IPS-18c (cell line): ENCODE measurements at regions not wholly inside any gene's neighbourhood (a gene's known extent, or its start where the extent isn't known, plus 50 kb on each side); places are given as distances from the start of the nearest gene placed in this dataset.

Experiments used
- H3K4me3 ChIP-seq: 2 replicates; pipeline ENCODE4 v1.7.0; 2013; ENCODE audit warnings: low read depth, mild to moderate bottlenecking, low read length, moderate library complexity; ENCODE audit not compliant: insufficient read depth
- H3K9me3 ChIP-seq: one replicate; pipeline ENCODE4 v1.6.1; 2013; ENCODE audit warnings: mild to moderate bottlenecking, low read length, moderate library complexity; ENCODE audit not compliant: control insufficient read depth, insufficient read depth

GRCh38 chr16:55204069-55204468 lies 119.9 kb upstream of the IRX6 start:
- Histone ChIP-seq H3K4me3 (no peak overlapping the region), H3K9me3 (peaks cover 4% of the 10 kb centered on the region)

GRCh38 chr16:55204923-55205322 lies 119.1 kb upstream of the IRX6 start:
- Histone ChIP-seq H3K9me3 (peaks cover 2% of the 10 kb centered on the region), H3K4me3 (no peak overlapping the region)

DNA sequence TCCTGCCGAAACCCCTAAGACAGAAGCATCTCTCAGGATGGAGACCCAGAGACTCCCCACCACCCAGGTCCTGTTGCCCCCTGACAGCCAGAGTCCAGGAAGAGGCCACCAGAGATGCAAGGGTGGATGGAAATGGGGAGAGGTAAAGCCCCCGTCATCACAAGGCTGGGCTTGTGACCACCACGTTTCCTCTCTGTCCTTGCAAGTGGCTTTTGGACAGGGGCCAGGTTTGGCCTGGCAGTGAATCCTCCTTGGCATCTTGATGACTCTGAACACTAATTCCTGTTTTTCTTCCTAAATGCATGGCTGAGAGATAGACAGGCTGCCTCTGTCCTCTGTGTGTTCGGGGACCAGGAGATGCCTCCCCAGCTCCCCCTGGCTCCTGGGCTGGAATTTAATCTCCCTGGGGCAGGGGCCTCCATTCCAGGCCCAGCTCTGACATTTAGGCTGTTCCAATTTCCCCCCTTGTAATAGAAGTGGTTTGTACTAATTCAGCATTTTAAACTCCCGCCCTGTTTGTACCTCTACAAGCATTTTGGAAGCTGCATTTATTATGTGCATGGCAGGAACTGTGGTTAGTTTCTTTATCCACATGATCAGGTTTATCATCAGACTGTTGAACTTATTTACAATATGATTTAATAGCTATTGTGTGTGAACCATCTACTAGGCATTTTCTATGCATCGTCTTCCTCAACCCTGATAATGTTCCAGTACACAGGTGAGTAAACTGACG lies 116.1 kb upstream of the IRX6 start:
- H3K4me3 ChIP-seq = no peak overlapping the region
- peaks cover 2% of the 10 kb centered on the region for H3K9me3 ChIP-seq

DNA sequence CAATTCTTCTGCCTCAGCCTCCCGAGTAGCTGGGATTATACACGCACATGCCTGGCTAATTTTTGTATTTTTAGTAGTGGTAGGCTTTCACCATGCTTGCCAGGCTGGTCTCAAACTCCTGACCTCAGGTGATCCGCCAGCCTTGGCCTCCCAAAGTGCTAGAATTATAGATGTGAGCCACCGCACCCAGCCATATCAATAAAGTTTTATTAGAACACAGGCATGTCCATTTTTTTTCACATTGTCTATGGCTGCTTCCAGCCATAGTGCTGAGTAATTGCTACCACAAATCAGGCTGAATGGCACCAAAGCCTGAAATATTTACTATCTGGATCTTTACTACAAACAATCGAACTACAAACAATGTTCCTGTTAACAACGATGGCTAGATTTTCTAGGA lies 114.4 kb upstream of the IRX6 start:
- no peak overlapping the region for H3K4me3 ChIP-seq
- peaks cover 2% of the 10 kb centered on the region for H3K9me3 ChIP-seq

GRCh38 chr16:55212791-55213190 lies 111.2 kb upstream of the IRX6 start:
- H3K9me3 ChIP-seq = peaks cover 6% of the 10 kb centered on the region
- H3K4me3 ChIP-seq = no peak overlapping the region

DNA sequence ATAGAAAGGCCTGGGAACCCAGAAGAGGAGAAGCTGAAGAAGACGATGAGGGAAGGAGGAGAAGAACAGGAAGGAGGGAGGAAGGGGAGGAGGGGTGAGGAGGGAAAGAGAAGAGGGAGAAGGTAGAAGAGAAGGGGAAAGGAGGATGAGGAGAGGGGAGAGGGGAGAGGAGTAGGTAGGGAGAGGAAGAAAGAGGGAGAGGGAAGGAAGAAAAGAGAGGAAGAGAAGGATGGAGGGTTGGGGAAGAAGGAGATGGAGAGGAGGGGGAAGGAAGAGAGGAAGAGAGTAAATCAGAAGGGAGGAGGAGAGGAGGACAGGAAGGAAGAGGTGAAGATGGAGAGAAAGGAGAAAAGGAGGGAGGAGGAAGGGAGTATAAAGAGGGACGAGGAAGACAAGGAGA lies 109.6 kb upstream of the IRX6 start:
- Histone ChIP-seq H3K9me3 (peaks cover 4% of the 10 kb centered on the region), H3K4me3 (no peak overlapping the region)

GRCh38 chr16:55214974-55215494 lies 109.0 kb upstream of the IRX6 start:
- Histone ChIP-seq H3K9me3 (peaks cover 4% of the 10 kb centered on the region), H3K4me3 (no peak overlapping the region)

GRCh38 chr16:55217392-55217791 lies 106.6 kb upstream of the IRX6 start:
- Histone ChIP-seq H3K9me3 (peaks cover 4% of the 10 kb centered on the region), H3K4me3 (no peak overlapping the region)

- no peak overlapping the region for H3K4me3 ChIP-seq
These were observed 102.2 kb upstream of the IRX6 start for GRCh38 chr16:55221836-55222235.

DNA sequence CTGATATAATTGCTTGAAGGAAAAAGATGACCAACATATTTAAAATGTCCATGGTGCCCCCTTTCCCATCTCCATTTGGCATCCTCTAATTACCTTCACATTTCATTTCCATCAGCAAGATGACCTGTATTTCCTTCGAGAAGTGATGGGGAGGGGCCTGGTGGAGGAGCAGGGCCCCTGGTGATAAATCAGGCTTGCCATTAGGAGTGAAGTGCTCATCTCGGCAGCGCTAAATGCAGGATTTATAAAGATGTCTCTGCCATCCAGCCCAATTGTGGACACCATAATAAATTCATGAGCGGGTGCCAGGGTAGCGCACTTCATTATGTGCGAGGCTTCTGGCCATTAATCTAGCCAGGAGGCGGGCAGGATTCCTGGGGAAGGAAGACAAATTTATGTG lies 101.5 kb upstream of the IRX6 start:
- Histone ChIP-seq H3K4me3 (no peak overlapping the region), H3K9me3 (peaks cover 3% of the 10 kb centered on the region)

More at GRCh38 chr16:55221836-55222235, 102.2 kb upstream of the IRX6 start:
- H3K9me3 ChIP-seq = peaks cover 7% of the 10 kb centered on the region

DNA sequence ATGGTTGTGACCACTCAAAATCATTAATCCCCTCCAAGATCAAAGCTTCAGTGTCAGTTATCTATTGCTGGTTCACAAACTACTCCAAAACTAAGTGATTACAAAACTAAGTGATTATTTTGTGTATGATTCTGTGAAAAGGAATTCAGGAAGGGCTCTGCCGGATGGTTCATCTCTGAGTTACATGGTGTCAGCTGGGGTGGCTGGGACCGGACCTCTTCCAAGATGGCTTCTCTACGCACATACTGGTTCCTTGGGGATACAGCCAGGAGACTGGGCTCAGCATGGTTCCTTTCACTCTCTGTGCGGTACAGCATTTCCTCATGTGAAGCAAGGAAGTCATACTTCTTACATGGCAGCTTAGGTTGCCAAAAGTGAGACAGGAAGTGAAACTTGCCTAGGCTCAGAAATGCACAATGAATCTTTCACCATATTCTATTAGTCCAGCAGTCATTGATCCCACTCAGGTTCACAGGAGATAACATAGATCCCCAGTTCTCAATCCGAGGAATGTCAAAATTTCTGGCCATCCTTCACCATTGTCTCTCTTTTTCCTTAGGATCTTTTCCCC lies 97.9 kb upstream of the IRX6 start:
- Histone ChIP-seq H3K9me3 (peaks cover 3% of the 10 kb centered on the region), H3K4me3 (no peak overlapping the region)

GRCh38 chr16:55232822-55233221 lies 91.2 kb upstream of the IRX6 start:
- no peaks in the 10 kb centered on the region for H3K9me3 ChIP-seq
- no peak overlapping the region for H3K4me3 ChIP-seq

DNA sequence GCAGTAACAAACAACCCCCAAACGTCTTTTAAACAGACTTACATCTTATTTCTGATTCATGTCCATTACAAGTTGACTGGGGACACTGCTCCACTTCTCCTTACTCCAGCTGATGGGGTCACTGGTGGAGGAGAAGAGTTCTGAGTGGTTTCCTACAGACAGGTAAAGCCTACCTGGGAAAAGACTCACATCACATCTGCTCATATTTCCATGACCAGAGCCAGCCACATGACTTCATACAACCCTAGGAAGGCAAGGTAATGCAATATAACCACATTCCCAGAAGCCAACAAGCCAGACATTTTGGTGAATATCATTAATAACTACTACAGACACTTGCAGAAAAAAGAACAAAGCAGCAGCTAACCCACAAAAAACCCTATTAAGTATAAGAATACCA lies 90.5 kb upstream of the IRX6 start:
- H3K9me3 ChIP-seq = no peaks in the 10 kb centered on the region
- H3K4me3 ChIP-seq = no peak overlapping the region

- Histone ChIP-seq H3K4me3 (no peak overlapping the region), H3K9me3 (no peaks in the 10 kb centered on the region)
These were observed 87.3 kb upstream of the IRX6 start for GRCh38 chr16:55236655-55237054.

DNA sequence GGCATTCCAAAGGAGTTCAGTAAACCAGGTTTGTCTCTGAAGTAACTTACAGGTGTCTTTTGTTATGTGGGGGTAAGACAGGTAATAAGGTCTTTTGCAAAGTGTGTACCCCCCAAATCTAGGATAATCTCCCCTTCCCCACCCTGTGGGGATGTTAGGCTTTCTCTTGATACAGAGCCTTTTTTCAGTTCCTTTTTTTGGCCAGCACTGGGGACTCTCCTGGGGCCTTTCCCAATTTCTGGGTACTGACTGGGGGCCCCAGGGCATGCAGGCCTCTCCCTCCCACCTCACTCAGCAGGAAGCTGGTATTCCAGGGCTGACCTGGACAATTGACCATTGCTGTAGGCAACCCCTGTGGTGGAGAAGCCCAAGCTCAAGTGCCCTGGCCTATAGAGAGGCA lies 84.3 kb upstream of the IRX6 start:
- H3K4me3 ChIP-seq = no peak overlapping the region

GRCh38 chr16:55240888-55241287 lies 83.1 kb upstream of the IRX6 start:
- no peaks in the 10 kb centered on the region for H3K9me3 ChIP-seq
- H3K4me3 ChIP-seq = no peak overlapping the region

More for the DNA sequence above, 84.3 kb upstream of the IRX6 start:
- no peaks in the 10 kb centered on the region for H3K9me3 ChIP-seq

- Histone ChIP-seq H3K9me3 (no peaks in the 10 kb centered on the region), H3K4me3 (no peak overlapping the region)
These were observed 81.3 kb upstream of the IRX6 start for GRCh38 chr16:55242667-55243066.

DNA sequence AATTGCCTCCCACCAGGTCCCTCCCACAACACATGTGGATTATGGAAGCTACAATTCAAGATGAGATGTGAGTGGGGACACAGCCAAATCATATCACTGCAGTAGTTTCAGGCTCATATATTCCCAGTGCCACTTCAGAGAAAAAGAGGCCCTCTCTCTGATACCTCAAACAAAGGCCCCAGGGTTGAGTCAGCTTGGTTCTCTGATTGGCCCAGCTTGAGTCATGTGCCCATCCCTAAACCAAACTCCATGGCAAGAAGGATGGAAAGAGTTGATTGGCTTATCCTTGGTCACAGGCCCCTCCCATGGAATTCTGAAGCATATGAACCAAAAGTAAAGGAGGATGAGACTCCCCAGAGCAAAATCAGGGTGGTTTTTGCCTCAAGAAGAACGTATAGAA lies 75.9 kb upstream of the IRX6 start:
- no peak overlapping the region for H3K4me3 ChIP-seq
- H3K9me3 ChIP-seq = no peaks in the 10 kb centered on the region

DNA sequence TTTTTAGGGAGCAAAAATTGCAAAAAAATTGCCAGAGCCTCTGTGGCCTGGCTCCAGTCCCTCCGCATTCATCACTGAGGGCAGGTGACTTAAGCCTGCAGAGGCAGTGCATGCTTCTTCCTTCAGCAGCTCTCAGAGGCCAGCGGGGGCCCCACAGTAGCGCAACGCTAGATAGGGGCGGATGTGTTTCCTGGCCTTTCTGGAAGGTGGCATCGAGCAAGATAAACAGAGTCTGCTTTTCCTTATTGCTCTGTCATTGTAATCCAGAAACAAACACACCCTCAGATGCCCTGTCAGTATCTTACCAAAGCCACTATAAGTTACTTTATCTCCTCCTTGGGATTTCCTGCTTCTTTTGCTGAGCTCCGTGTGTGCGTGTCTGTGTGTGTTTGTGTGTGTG lies 75.5 kb upstream of the IRX6 start:
- H3K4me3 ChIP-seq = no peak overlapping the region
- no peaks in the 10 kb centered on the region for H3K9me3 ChIP-seq
